ENCODE measurements at regions not wholly inside any gene's neighbourhood (a gene's known extent, or its start where the extent isn't known, plus 50 kb on each side); places are given as distances from the start of the nearest gene placed in this dataset.
"Not testable (repeated sequence)": the region's sequence is repeated elsewhere in the genome, so short reads cannot be mapped to it uniquely, and the experiment has no call there.

DNA sequence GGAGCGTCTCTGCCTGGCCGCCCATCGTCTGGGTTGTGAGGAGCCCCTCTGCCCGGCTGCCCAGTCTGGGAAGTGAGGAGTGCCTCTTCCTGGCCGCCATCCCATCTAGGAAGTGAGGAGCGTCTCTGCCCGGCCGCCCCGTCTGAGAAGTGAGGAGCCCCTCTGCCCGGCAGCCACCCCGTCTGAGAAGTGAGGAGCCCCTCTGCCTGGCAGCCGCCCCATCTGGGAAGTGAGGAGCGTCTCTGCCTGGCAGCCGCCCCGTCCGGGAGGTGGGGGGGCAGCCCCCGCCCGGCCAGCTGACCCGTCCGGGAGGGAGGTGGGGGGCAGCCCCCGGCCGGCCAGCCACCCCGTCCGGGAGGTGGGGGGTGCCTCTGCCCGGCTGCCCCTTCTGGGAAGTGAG is 108.5 kb downstream of the SOX14 start:
- TF ChIP-seq, protein P1, sequence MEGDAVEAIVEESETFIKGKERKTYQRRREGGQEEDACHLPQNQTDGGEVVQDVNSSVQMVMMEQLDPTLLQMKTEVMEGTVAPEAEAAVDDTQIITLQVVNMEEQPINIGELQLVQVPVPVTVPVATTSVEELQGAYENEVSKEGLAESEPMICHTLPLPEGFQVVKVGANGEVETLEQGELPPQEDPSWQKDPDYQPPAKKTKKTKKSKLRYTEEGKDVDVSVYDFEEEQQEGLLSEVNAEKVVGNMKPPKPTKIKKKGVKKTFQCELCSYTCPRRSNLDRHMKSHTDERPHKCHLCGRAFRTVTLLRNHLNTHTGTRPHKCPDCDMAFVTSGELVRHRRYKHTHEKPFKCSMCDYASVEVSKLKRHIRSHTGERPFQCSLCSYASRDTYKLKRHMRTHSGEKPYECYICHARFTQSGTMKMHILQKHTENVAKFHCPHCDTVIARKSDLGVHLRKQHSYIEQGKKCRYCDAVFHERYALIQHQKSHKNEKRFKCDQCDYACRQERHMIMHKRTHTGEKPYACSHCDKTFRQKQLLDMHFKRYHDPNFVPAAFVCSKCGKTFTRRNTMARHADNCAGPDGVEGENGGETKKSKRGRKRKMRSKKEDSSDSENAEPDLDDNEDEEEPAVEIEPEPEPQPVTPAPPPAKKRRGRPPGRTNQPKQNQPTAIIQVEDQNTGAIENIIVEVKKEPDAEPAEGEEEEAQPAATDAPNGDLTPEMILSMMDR (IDR thresholded peaks at IDR 0.05; ENCODE audit: low read depth, low read length) = not testable (repeated sequence)
- not testable (repeated sequence) for TF ChIP-seq EZH2phosphoT487 (IDR thresholded peaks at IDR 0.05; ENCODE audit: low read depth)
